ENCODE measurements at regions not wholly inside any gene's neighbourhood (a gene's known extent, or its start where the extent isn't known, plus 50 kb on each side); places are given as distances from the start of the nearest gene placed in this dataset.

- no peak for DNase-seq (ENCODE audit: low read depth)
Observed at GRCh38 chr4:11598591-11598990, 169.9 kb upstream of the HS3ST1 start.

GRCh38 chr4:11597506-11597905 lies 168.8 kb upstream of the HS3ST1 start:
- DNase-seq (ENCODE audit: low read depth) = no peak

- DNase-seq (ENCODE audit: low read depth) = no peak
Observed at GRCh38 chr4:11596989-11597388, 168.3 kb upstream of the HS3ST1 start.

- no peak for DNase-seq (ENCODE audit: low read depth)
Observed at GRCh38 chr4:11593576-11594116, 165.0 kb upstream of the HS3ST1 start.

- no peak for DNase-seq (ENCODE audit: low read depth)
Observed at GRCh38 chr4:11592276-11592675, 163.6 kb upstream of the HS3ST1 start.

GRCh38 chr4:11590132-11590531 lies 161.4 kb upstream of the HS3ST1 start:
- no peak for DNase-seq (ENCODE audit: low read depth)

- DNase-seq (ENCODE audit: low read depth) = no peak
Observed at GRCh38 chr4:11589676-11590075, 161.0 kb upstream of the HS3ST1 start.

- no peak for DNase-seq (ENCODE audit: low read depth)
Observed at GRCh38 chr4:11587797-11588196, 159.1 kb upstream of the HS3ST1 start.

- DNase-seq (ENCODE audit: low read depth) = no peak
Observed at GRCh38 chr4:11585506-11585905, 156.8 kb upstream of the HS3ST1 start.

- DNase-seq (ENCODE audit: low read depth) = no peak
Observed at GRCh38 chr4:11568511-11568910, 139.8 kb upstream of the HS3ST1 start.

GRCh38 chr4:11566444-11567022 lies 137.8 kb upstream of the HS3ST1 start:
- DNase-seq (ENCODE audit: low read depth) = no peak

- DNase-seq (ENCODE audit: low read depth) = no peak
Observed at GRCh38 chr4:11565899-11566298, 137.2 kb upstream of the HS3ST1 start.

GRCh38 chr4:11565213-11565612 lies 136.5 kb upstream of the HS3ST1 start:
- DNase-seq (ENCODE audit: low read depth) = no peak

GRCh38 chr4:11564021-11564420 lies 135.3 kb upstream of the HS3ST1 start:
- no peak for DNase-seq (ENCODE audit: low read depth)

- DNase-seq (ENCODE audit: low read depth) = no peak
Observed at GRCh38 chr4:11549525-11549924, 120.8 kb upstream of the HS3ST1 start.

- no peak for DNase-seq (ENCODE audit: low read depth)
Observed at GRCh38 chr4:11548597-11549082, 119.9 kb upstream of the HS3ST1 start.

GRCh38 chr4:11546391-11547175 lies 117.9 kb upstream of the HS3ST1 start:
- DNase-seq (ENCODE audit: low read depth) = no peak

GRCh38 chr4:11545651-11546050 lies 117.0 kb upstream of the HS3ST1 start:
- no peak for DNase-seq (ENCODE audit: low read depth)

- DNase-seq (ENCODE audit: low read depth) = no peak
Observed at GRCh38 chr4:11544211-11544610, 115.5 kb upstream of the HS3ST1 start.

GRCh38 chr4:11543706-11544105 lies 115.0 kb upstream of the HS3ST1 start:
- DNase-seq (ENCODE audit: low read depth) = no peak

- no peak for DNase-seq (ENCODE audit: low read depth)
Observed at GRCh38 chr4:11542952-11543351, 114.3 kb upstream of the HS3ST1 start.

GRCh38 chr4:11537846-11538245 lies 109.2 kb upstream of the HS3ST1 start:
- no peak for DNase-seq (ENCODE audit: low read depth)

- DNase-seq (ENCODE audit: low read depth) = no peak
Observed at GRCh38 chr4:11535333-11535732, 106.6 kb upstream of the HS3ST1 start.
